ENCODE measurements at regions not wholly inside any gene's neighbourhood (a gene's known extent, or its start where the extent isn't known, plus 50 kb on each side); places are given as distances from the start of the nearest gene placed in this dataset.

DNA sequence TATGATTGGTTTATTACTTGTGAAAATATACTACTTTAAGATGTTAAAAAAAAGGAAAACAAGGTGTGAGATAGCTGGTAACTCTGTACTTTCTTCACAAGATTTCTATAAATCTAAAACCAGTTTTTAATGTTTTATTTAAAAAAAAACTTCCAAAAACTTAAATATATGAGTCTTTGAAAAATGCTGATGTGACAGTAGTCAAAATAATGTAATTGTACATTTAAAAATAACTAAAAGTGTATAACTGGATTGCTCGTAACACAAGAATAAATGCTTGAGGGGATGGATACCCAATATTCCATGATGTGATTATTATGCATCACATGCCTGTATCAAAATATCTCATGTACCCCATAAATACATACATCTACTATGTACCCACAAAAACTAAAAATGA, 464.9 kb downstream of the NYAP2 start:
- TF ChIP-seq POLR2AphosphoS5 (IDR thresholded peaks at IDR 0.05; ENCODE audit: low read depth, low read length) (no peak), TAF1 (IDR thresholded peaks at IDR 0.05; ENCODE audit: low read depth, low read length) (no peak), PAX5 (IDR thresholded peaks at IDR 0.05; ENCODE audit: insufficient read depth, low read length, severe bottlenecking) (no peak), POLR2A (IDR thresholded peaks at IDR 0.05; ENCODE audit: low read depth, low read length) (no peak), SPI1 (IDR thresholded peaks at IDR 0.05; ENCODE audit: low read depth, low read length) (no peak)
